Tibial nerve (tissue), 4 donors: ENCODE measurements at regions not wholly inside any gene's neighbourhood (a gene's known extent, or its start where the extent isn't known, plus 50 kb on each side); places are given as distances from the start of the nearest gene placed in this dataset.
"Not testable (repeated sequence)": the region's sequence is repeated elsewhere in the genome, so short reads cannot be mapped to it uniquely, and the experiment has no call there.

Source experiments
- CTCF ChIP-seq, 5 experiments: fragments of 200-600 bp in 3 of 5; fragments of 450-650 bp in 2 of 5; sonication (generic) in 3 of 5; IDR thresholded peaks; one replicate each; pipeline ENCODE4 v1.5.1; 2016 to 2019; ENCODE audit warnings: antibody characterized with exemption in 5 of 5, mild to moderate bottlenecking in 3 of 5, moderate library complexity in 2 of 5
- EP300 ChIP-seq, 2 donors: sonication (generic); formaldehyde crosslinking; IDR thresholded peaks; one replicate each; pipeline ENCODE4 v1.6.1; 2017; ENCODE audit warnings: antibody characterized with exemption in 2 of 2, mild to moderate bottlenecking in 1 of 2

- TF ChIP-seq EP300, CTCF (IDR thresholded peaks at IDR 0.05): not testable (repeated sequence)
These were observed 126.2 kb upstream of the KLF12 start for GRCh38 chr13:74260420-74260819.
